ENCODE measurements at regions not wholly inside any gene's neighbourhood (a gene's known extent, or its start where the extent isn't known, plus 50 kb on each side); places are given as distances from the start of the nearest gene placed in this dataset.

DNA sequence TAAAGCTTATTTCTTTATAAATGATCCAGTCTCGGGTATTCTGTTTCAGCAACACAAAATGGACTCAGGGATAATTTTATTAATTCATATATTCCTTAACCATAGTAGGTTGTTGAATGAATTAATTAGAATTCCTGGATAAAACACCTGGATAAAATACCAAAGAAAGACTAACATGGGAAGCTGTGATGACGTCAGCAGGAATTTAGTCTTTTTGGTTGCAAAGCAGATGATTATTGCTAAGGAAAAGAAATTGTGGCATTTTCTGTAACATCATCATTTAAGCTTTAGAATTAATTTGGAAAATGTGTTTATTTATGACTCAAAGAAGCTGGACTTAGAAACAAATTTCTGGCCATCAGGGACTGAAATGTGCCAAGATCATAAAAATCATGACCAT lies 228.3 kb upstream of the ZBTB20 start:
- no peak overlapping the region for H3K4me3 ChIP-seq (replicated peaks; ENCODE audit: low read depth, low read length)
- no peak for DNase-seq (ENCODE audit: extremely low read depth, low read depth)
- TF ChIP-seq, protein P1, sequence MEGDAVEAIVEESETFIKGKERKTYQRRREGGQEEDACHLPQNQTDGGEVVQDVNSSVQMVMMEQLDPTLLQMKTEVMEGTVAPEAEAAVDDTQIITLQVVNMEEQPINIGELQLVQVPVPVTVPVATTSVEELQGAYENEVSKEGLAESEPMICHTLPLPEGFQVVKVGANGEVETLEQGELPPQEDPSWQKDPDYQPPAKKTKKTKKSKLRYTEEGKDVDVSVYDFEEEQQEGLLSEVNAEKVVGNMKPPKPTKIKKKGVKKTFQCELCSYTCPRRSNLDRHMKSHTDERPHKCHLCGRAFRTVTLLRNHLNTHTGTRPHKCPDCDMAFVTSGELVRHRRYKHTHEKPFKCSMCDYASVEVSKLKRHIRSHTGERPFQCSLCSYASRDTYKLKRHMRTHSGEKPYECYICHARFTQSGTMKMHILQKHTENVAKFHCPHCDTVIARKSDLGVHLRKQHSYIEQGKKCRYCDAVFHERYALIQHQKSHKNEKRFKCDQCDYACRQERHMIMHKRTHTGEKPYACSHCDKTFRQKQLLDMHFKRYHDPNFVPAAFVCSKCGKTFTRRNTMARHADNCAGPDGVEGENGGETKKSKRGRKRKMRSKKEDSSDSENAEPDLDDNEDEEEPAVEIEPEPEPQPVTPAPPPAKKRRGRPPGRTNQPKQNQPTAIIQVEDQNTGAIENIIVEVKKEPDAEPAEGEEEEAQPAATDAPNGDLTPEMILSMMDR (IDR thresholded peaks at IDR 0.05; ENCODE audit: low read depth, low read length, missing control alignments), result no peak

DNA sequence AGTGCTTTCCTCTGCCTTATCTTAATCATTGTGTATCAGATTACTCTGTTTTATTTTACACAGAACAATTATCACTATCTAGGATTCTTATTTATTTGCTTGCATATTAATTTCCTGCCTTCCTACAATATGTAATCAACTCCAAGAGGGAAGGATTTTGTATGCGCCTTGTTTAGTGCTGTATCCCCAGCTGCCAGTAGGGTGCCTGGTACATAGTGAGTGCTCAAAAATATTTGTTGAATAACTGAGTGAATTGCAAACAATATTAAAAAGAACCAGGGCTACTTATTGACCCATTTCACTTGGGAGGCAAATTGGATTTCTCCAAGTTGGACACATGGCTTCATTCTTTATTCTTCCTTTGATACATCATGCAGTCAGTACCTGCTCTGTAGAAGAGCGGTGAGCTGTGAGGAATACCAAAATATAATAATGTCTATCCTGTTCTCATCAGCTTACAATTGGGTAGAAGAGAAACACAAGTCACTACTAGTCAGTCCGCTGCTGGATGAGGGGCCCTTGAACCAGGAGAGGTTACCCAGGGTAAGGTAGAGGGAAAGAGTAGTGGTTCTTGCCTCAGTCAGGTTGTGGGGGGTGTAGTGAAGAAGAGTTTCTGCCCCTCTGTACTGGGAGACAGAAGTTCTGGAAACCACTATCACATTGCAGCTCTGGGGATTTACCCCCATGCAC lies 233.9 kb upstream of the ZBTB20 start:
- H3K4me3 ChIP-seq (replicated peaks; ENCODE audit: low read depth, low read length), result no peak overlapping the region
- TF ChIP-seq, protein P1 (IDR thresholded peaks at IDR 0.05; ENCODE audit: low read depth, low read length, missing control alignments), result no peak
- DNase-seq (ENCODE audit: extremely low read depth, low read depth), result no peak

DNA sequence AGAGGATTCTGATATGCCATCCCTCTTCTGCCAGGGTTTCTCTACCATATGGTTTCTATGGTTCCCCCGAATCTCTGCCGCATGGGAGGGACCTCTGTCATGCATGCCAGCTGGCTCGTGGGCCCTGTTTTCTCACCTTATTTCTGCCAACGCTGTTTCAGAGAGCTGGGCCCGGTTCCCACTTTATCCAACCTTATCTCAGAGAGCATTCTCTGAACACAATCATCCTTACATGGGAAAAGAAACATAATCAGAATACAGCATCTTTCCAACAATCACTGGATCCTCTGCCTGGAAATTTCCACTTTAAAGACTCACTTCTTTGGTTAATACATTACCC lies 234.5 kb upstream of the ZBTB20 start:
- TF ChIP-seq, protein P1 (IDR thresholded peaks at IDR 0.05; ENCODE audit: low read depth, low read length, missing control alignments), result no peak
- no peak overlapping the region for H3K4me3 ChIP-seq (replicated peaks; ENCODE audit: low read depth, low read length)
- no peak for DNase-seq (ENCODE audit: extremely low read depth, low read depth)

DNA sequence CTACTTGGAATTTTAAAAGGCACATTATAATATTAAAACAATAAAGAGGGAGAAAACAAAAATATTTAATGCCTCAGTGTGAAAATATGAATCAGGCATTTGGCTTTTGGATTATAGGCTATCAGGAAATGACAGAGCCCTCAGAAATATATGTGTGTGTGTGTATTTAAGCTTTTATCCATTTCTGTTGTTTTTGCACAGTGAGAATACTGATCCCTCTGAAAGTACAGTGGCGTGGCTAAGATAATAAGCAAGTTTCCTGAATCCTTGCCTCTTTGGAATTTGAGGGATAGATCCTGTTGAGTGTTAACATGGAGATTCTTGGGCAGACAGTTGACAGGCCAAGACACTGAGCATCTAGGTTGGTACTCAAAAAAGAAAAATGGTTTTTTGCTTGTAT lies 234.8 kb upstream of the ZBTB20 start:
- no peak overlapping the region for H3K4me3 ChIP-seq (replicated peaks; ENCODE audit: low read depth, low read length)
- TF ChIP-seq, protein P1 (IDR thresholded peaks at IDR 0.05; ENCODE audit: low read depth, low read length, missing control alignments), result no peak
- no peak for DNase-seq (ENCODE audit: extremely low read depth, low read depth)

DNA sequence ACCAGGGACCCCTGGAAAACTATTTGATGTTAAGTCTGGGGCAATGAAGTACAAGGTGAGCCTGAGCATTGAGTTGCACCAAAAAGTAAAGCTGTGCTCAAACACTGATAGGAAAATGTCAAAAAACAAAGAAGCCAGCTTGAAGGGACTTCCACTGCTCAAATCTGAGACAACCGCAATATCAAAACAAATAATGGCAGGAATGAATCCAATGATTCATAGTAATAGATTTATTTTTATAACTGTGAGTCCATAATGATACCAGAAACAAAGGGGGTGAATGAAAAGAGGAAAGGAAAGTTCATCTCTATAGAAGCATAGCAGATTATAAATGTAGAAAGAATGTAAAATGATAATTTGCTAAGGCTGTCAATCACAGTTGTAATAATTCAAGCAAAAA lies 237.3 kb upstream of the ZBTB20 start:
- TF ChIP-seq, protein P1 (IDR thresholded peaks at IDR 0.05; ENCODE audit: low read depth, low read length, missing control alignments), result no peak
- DNase-seq (ENCODE audit: extremely low read depth, low read depth), result no peak
- no peak overlapping the region for H3K4me3 ChIP-seq (replicated peaks; ENCODE audit: low read depth, low read length)

DNA sequence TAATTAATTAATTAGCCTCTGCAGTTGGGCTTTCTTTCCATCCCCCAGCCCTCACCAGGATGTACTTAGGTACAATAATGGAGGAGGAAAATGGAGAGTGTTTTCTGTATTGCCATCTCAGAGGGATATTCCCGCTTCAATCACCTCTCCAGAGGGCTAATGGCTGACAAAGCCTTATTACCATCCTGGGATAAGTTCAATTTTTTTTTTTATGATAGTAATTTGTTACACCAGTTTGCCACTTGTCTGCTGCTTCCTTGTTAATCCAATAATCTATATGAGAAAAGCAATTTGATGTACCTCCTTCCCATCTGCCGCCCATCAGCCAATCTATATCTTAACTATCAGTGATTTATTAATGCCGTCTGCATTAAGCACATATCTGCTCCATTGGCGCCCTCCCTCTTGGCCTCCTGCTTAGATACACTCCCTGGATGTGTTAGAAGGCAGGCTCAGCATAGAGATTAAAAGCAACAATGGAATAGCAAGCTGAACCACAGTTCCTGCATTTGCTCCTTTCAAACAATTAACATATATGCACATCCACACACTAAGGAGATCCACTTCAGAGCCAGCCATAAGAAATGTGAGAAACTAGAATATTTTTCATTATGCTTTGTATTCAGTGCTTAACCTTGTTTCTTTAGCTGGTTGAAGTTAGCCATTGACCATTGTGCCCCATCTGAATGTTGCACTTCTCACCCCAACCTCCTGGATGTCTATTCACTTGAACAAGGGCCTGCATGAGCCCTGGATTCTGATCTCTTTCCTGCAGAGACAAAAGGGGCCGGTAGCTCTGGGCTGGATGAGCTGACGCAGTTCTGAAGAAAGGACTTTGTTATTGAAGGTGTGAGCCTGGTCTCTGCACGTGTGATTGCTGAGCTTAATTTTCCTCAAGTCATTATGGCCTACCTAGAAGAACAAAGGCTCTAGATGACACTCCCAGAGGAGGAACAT lies 237.3 kb upstream of the GAP43 start:
- H3K4me3 ChIP-seq (replicated peaks; ENCODE audit: low read depth, low read length), result no peak overlapping the region
- DNase-seq (ENCODE audit: extremely low read depth, low read depth), result no peak
- TF ChIP-seq, protein P1 (IDR thresholded peaks at IDR 0.05; ENCODE audit: low read depth, low read length, missing control alignments), result no peak
